ENCODE measurements at regions not wholly inside any gene's neighbourhood (a gene's known extent, or its start where the extent isn't known, plus 50 kb on each side); places are given as distances from the start of the nearest gene placed in this dataset.

DNA sequence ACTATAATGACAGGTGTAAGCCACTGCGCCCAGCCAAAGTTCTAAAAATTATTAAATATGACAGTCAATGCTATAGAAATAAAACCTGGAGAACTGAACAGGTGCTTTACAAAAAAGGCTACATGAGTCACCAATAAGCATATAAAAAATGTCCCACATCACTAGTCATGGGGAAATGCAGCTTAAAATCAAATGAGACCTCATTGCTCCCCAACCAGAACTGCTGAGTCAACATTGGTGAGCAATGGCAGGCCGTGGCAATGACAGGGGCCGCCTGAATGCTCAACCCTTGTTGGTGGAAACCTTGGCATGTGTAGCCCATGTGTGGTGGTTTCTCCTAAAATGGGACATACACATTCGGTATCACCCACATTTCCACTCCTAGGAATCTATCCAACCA lies 352.3 kb upstream of the KLF6 start:
- TF ChIP-seq POLR2AphosphoS5 (IDR thresholded peaks at IDR 0.05; ENCODE audit: insufficient read depth, low read depth, low read length) (no peak), CTCF (IDR thresholded peaks at IDR 0.05; ENCODE audit: extremely low read depth in 1 of 2, insufficient read depth in 1 of 2, low read depth in 1 of 2, low read length in 2 of 2) (no peak), POLR2A (IDR thresholded peaks at IDR 0.05; ENCODE audit: low read depth, low read length) (no peak), EZH2 (IDR thresholded peaks at IDR 0.05; ENCODE audit: borderline replicate concordance, low read depth, low read length, severe bottlenecking) (no peak), GATA2 (IDR thresholded peaks at IDR 0.05; ENCODE audit: insufficient read depth, insufficient read length, low read depth, low read length) (no peak)
- TF ChIP-seq, protein P1, sequence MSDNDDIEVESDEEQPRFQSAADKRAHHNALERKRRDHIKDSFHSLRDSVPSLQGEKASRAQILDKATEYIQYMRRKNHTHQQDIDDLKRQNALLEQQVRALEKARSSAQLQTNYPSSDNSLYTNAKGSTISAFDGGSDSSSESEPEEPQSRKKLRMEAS (IDR thresholded peaks at IDR 0.05; ENCODE audit: insufficient read depth, insufficient read length): no peak
